Tibial nerve (tissue), 4 donors: ENCODE measurements at regions not wholly inside any gene's neighbourhood (a gene's known extent, or its start where the extent isn't known, plus 50 kb on each side); places are given as distances from the start of the nearest gene placed in this dataset.

Experiments used
- DNase-seq, 2 donors: peaks; one replicate each; pipeline ENCODE4 v3.0.0-alpha.2; 2019; ENCODE audit warnings: low spot score in 2 of 2
- H3K27ac ChIP-seq, 4 donors: fragments of 200-600 bp; sonication (generic) in 3 of 4; one replicate each; pipeline ENCODE4 v1.5.1; 2017 to 2019; ENCODE audit warnings: mild to moderate bottlenecking in 1 of 4
- H3K27me3 ChIP-seq, 2 donors: fragments of 200-600 bp; sonication (generic) in 1 of 2; one replicate each; pipeline versions ENCODE4 v1.5.1 to v1.6.0; 2017 to 2019
- H3K36me3 ChIP-seq, 3 donors: fragments of 200-600 bp; sonication (generic); one replicate each; pipeline ENCODE4 v1.5.1; 2018 to 2019
- H3K4me1 ChIP-seq, 4 donors: fragments of 200-600 bp; sonication (generic) in 3 of 4; one replicate each; pipeline ENCODE4 v1.5.1; 2017 to 2019
- H3K4me3 ChIP-seq, 4 donors: fragments of 200-600 bp; sonication (generic) in 3 of 4; one replicate each; pipeline ENCODE4 v1.5.1; 2017 to 2019; ENCODE audit warnings: mild to moderate bottlenecking in 1 of 4, moderate library complexity in 1 of 4
- H3K9me3 ChIP-seq, 4 donors: fragments of 200-600 bp; sonication (generic) in 3 of 4; one replicate each; pipeline ENCODE4 v1.5.1; 2017 to 2019
- CTCF ChIP-seq, 5 experiments: fragments of 200-600 bp in 3 of 5; fragments of 450-650 bp in 2 of 5; sonication (generic) in 3 of 5; IDR thresholded peaks; one replicate each; pipeline ENCODE4 v1.5.1; 2016 to 2019; ENCODE audit warnings: antibody characterized with exemption in 5 of 5, mild to moderate bottlenecking in 3 of 5, moderate library complexity in 2 of 5
- EP300 ChIP-seq, 2 donors: sonication (generic); formaldehyde crosslinking; IDR thresholded peaks; one replicate each; pipeline ENCODE4 v1.6.1; 2017; ENCODE audit warnings: antibody characterized with exemption in 2 of 2, mild to moderate bottlenecking in 1 of 2
- POLR2A ChIP-seq, 2 donors: fragments of 450-650 bp; IDR thresholded peaks; one replicate each; pipeline ENCODE4 v1.6.1; 2017; ENCODE audit warnings: antibody characterized with exemption in 2 of 2, mild to moderate bottlenecking in 2 of 2, moderate library complexity in 2 of 2
- WGBS, 2 donors: methylation state at CpG; one replicate each; pipeline ENCODE4 v1.1.5; 2018; 5-methylcytosine and 5-hydroxymethylcytosine counted together

GRCh38 chr10:128543151-128543550, 416.9 kb upstream of the MKI67 start:
- no peak overlapping the region for H3K4me3 ChIP-seq
- peaks cover 0 to 33% of the 10 kb centered on the region in 2 donors for H3K27me3 ChIP-seq
- TF ChIP-seq CTCF (IDR thresholded peaks at IDR 0.05) (no peak), EP300 (IDR thresholded peaks at IDR 0.05) (no peak), POLR2A (IDR thresholded peaks at IDR 0.05) (no peak)
- DNase-seq, result no peak
- 89 to 92% methylated on average over 12 of the region's 12 CpGs for WGBS, 2 donors
- no peak overlapping the region for H3K27ac ChIP-seq
- no peaks in the 10 kb centered on the region for H3K9me3 ChIP-seq
- no peaks in the 10 kb centered on the region for H3K36me3 ChIP-seq
- H3K4me1 ChIP-seq, result peaks cover 0 to 21% (median 0%) of the 10 kb centered on the region in 4 donors

- Histone ChIP-seq H3K27ac (no peak overlapping the region), H3K27me3 (peaks cover 0 to 12% of the 10 kb centered on the region in 2 donors), H3K4me3 (no peak overlapping the region), H3K9me3 (no peaks in the 10 kb centered on the region), H3K36me3 (no peaks in the 10 kb centered on the region), H3K4me1 (peaks cover 0 to 14% (median 0%) of the 10 kb centered on the region in 4 donors)
- DNase-seq, result no peak
- 90% methylated on average over 10 of the region's 10 CpGs for WGBS, 2 donors
- TF ChIP-seq EP300 (IDR thresholded peaks at IDR 0.05) (no peak), POLR2A (IDR thresholded peaks at IDR 0.05) (no peak), CTCF (IDR thresholded peaks at IDR 0.05) (no peak)
These were observed 419.0 kb upstream of the MKI67 start for GRCh38 chr10:128545216-128545615.

- 89 to 92% methylated on average over 13 of the region's 15 CpGs for WGBS, 2 donors
- H3K4me1 ChIP-seq, result no peaks in the 10 kb centered on the region
- no peaks in the 10 kb centered on the region for H3K27me3 ChIP-seq
- DNase-seq, result no peak
- no peak overlapping the region for H3K27ac ChIP-seq
- H3K9me3 ChIP-seq, result no peaks in the 10 kb centered on the region
- TF ChIP-seq CTCF (IDR thresholded peaks at IDR 0.05) (no peak), EP300 (IDR thresholded peaks at IDR 0.05) (no peak), POLR2A (IDR thresholded peaks at IDR 0.05) (no peak)
- H3K36me3 ChIP-seq, result no peaks in the 10 kb centered on the region
- H3K4me3 ChIP-seq, result no peak overlapping the region
These were observed 420.5 kb upstream of the MKI67 start for GRCh38 chr10:128546651-128547165.

GRCh38 chr10:128549101-128549608, 422.9 kb upstream of the MKI67 start:
- Histone ChIP-seq H3K9me3 (no peaks in the 10 kb centered on the region), H3K36me3 (no peaks in the 10 kb centered on the region), H3K27ac (no peak overlapping the region), H3K4me1 (no peaks in the 10 kb centered on the region), H3K4me3 (no peak overlapping the region), H3K27me3 (no peaks in the 10 kb centered on the region)
- 85% methylated on average over 6 of the region's 6 CpGs for WGBS, 2 donors
- TF ChIP-seq POLR2A (IDR thresholded peaks at IDR 0.05) (no peak), EP300 (IDR thresholded peaks at IDR 0.05) (no peak), CTCF (IDR thresholded peaks at IDR 0.05) (no peak)
- no peak for DNase-seq

GRCh38 chr10:128550045-128550444, 423.8 kb upstream of the MKI67 start:
- no peaks in the 10 kb centered on the region for H3K4me1 ChIP-seq
- 92 to 96% methylated on average over 10 of the region's 10 CpGs for WGBS, 2 donors
- TF ChIP-seq POLR2A (IDR thresholded peaks at IDR 0.05) (no peak), CTCF (IDR thresholded peaks at IDR 0.05) (no peak), EP300 (IDR thresholded peaks at IDR 0.05) (no peak)
- H3K36me3 ChIP-seq, result no peaks in the 10 kb centered on the region
- DNase-seq, result no peak
- no peak overlapping the region for H3K27ac ChIP-seq
- H3K27me3 ChIP-seq, result no peaks in the 10 kb centered on the region
- H3K4me3 ChIP-seq, result no peak overlapping the region
- H3K9me3 ChIP-seq, result no peaks in the 10 kb centered on the region
